GM12892 (cell line): ENCODE measurements at regions not wholly inside any gene's neighbourhood (a gene's known extent, or its start where the extent isn't known, plus 50 kb on each side); places are given as distances from the start of the nearest gene placed in this dataset.
"Not testable (repeated sequence)": the region's sequence is repeated elsewhere in the genome, so short reads cannot be mapped to it uniquely, and the experiment has no call there.

Experiments used
- DNase-seq: peaks from one replicate; pipeline ENCODE4 v3.0.0; 2011; ENCODE audit not compliant: insufficient read length
- FAIRE-seq: peaks from 2 replicates; lab custom pipeline; 2011; peaks lifted over from hg19 to GRCh38; lab: Jason Lieb, UNC

GRCh38 chr2:87301349-87301748, 279.7 kb upstream of the PLGLB1 start:
- FAIRE-seq, DNase-seq: not testable (repeated sequence)

- DNase-seq, FAIRE-seq: not testable (repeated sequence)
These were observed 280.2 kb upstream of the PLGLB1 start for GRCh38 chr2:87301871-87302270.

GRCh38 chr2:87308621-87309020, 287.0 kb upstream of the PLGLB1 start:
- FAIRE-seq, DNase-seq: not testable (repeated sequence)

- FAIRE-seq, DNase-seq: not testable (repeated sequence)
These were observed 288.1 kb upstream of the PLGLB1 start for GRCh38 chr2:87309785-87310184.

DNA sequence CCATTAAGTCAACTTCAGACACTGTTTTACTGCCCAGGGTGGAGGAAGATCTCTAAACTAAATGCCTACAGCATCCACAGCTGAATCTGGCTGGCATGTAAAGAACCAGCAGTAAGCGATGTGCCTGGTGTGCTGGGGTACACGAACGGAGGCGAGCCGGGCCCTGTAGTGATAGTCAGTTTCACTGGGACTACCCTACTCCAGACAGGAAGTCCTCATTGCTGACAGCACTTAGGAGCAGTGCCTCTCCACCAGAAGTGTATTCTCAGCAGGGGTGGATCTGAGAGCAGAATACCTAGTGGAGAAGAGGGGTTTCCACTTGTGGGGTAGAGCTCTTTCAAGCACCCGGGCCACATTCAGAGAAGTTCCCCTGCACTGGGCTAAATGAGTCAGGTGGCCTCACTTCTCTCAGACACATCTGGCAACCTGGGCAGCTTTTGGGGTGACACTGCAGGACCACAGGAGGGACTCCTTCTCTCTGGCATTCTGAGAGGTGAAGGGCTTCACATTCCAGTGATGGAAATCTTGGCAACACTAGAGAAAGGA, 290.3 kb upstream of the PLGLB1 start:
- DNase-seq, FAIRE-seq: not testable (repeated sequence)

GRCh38 chr2:87314622-87315021, 293.0 kb upstream of the PLGLB1 start:
- DNase-seq, FAIRE-seq: not testable (repeated sequence)

GRCh38 chr2:87315183-87315902, 293.7 kb upstream of the PLGLB1 start:
- DNase-seq, FAIRE-seq: not testable (repeated sequence)

- FAIRE-seq, DNase-seq: not testable (repeated sequence)
These were observed 295.5 kb upstream of the PLGLB1 start for GRCh38 chr2:87317193-87317592.

- not testable (repeated sequence) for DNase-seq, FAIRE-seq
These were observed 297.3 kb upstream of the PLGLB1 start for GRCh38 chr2:87318814-87319491.

- not testable (repeated sequence) for DNase-seq, FAIRE-seq
These were observed 298.1 kb upstream of the PLGLB1 start for GRCh38 chr2:87319705-87320104.

GRCh38 chr2:87321201-87321600, 299.6 kb upstream of the PLGLB1 start:
- DNase-seq, FAIRE-seq: not testable (repeated sequence)

- not testable (repeated sequence) for DNase-seq, FAIRE-seq
These were observed 302.8 kb upstream of the PLGLB1 start for GRCh38 chr2:87324335-87325041.

GRCh38 chr2:87325042-87325910, 303.6 kb upstream of the PLGLB1 start:
- DNase-seq, FAIRE-seq: not testable (repeated sequence)

- not testable (repeated sequence) for FAIRE-seq, DNase-seq
These were observed 304.3 kb upstream of the PLGLB1 start for GRCh38 chr2:87325911-87326294.

DNA sequence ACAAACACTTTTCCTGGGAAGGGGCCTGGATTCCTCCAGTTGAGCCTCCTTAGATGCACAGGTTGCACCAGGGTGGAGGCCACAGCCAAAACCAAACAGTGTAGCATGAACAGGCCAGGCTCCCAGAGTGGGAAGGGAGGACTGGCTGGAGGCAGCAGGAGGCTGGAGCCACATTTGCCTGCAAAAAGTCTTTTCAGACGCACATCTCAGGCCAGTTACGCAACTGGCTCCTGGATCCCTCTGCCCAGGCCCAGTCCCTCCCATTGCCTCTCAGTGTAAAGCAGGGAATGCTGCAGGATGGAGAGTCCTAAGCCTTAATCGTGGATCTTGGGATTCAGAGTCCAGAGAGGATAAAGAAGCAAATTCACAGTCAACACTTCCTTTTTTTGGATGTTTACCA, 305.1 kb upstream of the PLGLB1 start:
- not testable (repeated sequence) for DNase-seq, FAIRE-seq

GRCh38 chr2:87327648-87328371, 306.2 kb upstream of the PLGLB1 start:
- DNase-seq = not testable (repeated sequence)

GRCh38 chr2:87329529-87329928, 307.9 kb upstream of the PLGLB1 start:
- not testable (repeated sequence) for DNase-seq

More at GRCh38 chr2:87327648-87328371, 306.2 kb upstream of the PLGLB1 start:
- not testable (repeated sequence) for FAIRE-seq

DNA sequence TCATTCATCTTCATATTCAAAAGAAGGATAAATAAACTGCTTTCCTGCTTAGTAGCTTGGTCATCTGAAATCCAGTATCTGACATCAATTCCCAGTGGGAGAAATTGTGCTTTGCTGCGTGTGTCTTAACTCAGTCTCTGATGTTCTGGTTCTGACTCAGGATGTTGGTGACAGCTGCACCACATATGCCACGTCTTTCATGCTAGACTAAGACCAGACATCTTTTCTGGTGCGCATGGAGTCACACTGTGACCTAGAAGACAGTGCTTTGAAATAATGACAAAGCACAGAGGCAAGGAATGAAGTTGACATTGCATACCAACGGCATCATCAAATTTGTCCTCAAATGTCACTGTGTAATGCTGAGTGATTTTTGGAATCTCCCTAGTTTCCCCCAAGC, 308.8 kb upstream of the PLGLB1 start:
- not testable (repeated sequence) for DNase-seq, FAIRE-seq

More at GRCh38 chr2:87329529-87329928, 307.9 kb upstream of the PLGLB1 start:
- not testable (repeated sequence) for FAIRE-seq
